ENCODE measurements at regions not wholly inside any gene's neighbourhood (a gene's known extent, or its start where the extent isn't known, plus 50 kb on each side); places are given as distances from the start of the nearest gene placed in this dataset.
"Not testable (repeated sequence)": the region's sequence is repeated elsewhere in the genome, so short reads cannot be mapped to it uniquely, and the experiment has no call there.

- H3K27me3 Mint-ChIP-seq = peaks cover 6% of the 10 kb centered on the region
- CTCF ChIA-PET = no interaction called here
- no peak overlapping the region for H3K27ac Mint-ChIP-seq
- H3K36me3 Mint-ChIP-seq (ENCODE audit: low read depth) = no peaks in the 10 kb centered on the region
- H3K4me1 Mint-ChIP-seq = no peaks in the 10 kb centered on the region
- no peaks in the 10 kb centered on the region for H3K9me3 Mint-ChIP-seq
- DNase-seq = no peak
- H3K4me3 Mint-ChIP-seq = no peak overlapping the region
- POLR2A ChIA-PET = no interaction called here
Measured at GRCh38 chr9:99497641-99498040, 275.6 kb downstream of the SEC61B start.

GRCh38 chr9:99498979-99499378, 276.9 kb downstream of the SEC61B start:
- H3K27me3 Mint-ChIP-seq; CTCF ChIA-PET; H3K36me3 Mint-ChIP-seq (ENCODE audit: low read depth); H3K9me3 Mint-ChIP-seq; DNase-seq; POLR2A ChIA-PET; H3K4me1 Mint-ChIP-seq; H3K27ac Mint-ChIP-seq; H3K4me3 Mint-ChIP-seq: not testable (repeated sequence)

- ChIA-PET POLR2A (no interaction called here), CTCF (no interaction called here)
- H3K9me3 Mint-ChIP-seq = no peaks in the 10 kb centered on the region
- no peaks in the 10 kb centered on the region for H3K36me3 Mint-ChIP-seq (ENCODE audit: low read depth)
- no peaks in the 10 kb centered on the region for H3K4me1 Mint-ChIP-seq
- DNase-seq = no peak
- H3K4me3 Mint-ChIP-seq = no peak overlapping the region
- peaks cover 13% of the 10 kb centered on the region for H3K27me3 Mint-ChIP-seq
- no peak overlapping the region for H3K27ac Mint-ChIP-seq
Measured at GRCh38 chr9:99505936-99506335, 283.9 kb downstream of the SEC61B start.

- no peaks in the 10 kb centered on the region for H3K4me1 Mint-ChIP-seq
Measured at GRCh38 chr9:99506747-99507348, 284.8 kb downstream of the SEC61B start.

GRCh38 chr9:99509065-99509745, 287.1 kb downstream of the SEC61B start:
- Mint-ChIP-seq H3K36me3 (ENCODE audit: low read depth) (no peaks in the 10 kb centered on the region), H3K27me3 (peaks cover 13% of the 10 kb centered on the region), H3K4me3 (no peak overlapping the region), H3K9me3 (no peaks in the 10 kb centered on the region), H3K27ac (no peak overlapping the region), H3K4me1 (no peaks in the 10 kb centered on the region)
- no peak for DNase-seq
- CTCF ChIA-PET = no interaction called here
- POLR2A ChIA-PET = no interaction called here

More at GRCh38 chr9:99506747-99507348, 284.8 kb downstream of the SEC61B start:
- Mint-ChIP-seq H3K9me3 (no peaks in the 10 kb centered on the region), H3K36me3 (ENCODE audit: low read depth) (no peaks in the 10 kb centered on the region), H3K4me3 (no peak overlapping the region), H3K27me3 (peaks cover 13% of the 10 kb centered on the region), H3K27ac (no peak overlapping the region)
- CTCF ChIA-PET = interaction anchor here (0.5 kb wide), 1 partner anchor 84 kb away, joined by 3 read pairs; no protein-coding TSS in a partner anchor
- POLR2A ChIA-PET = no interaction called here
- no peak for DNase-seq

- Mint-ChIP-seq H3K27me3 (peaks cover 13% of the 10 kb centered on the region), H3K4me1 (no peaks in the 10 kb centered on the region), H3K36me3 (ENCODE audit: low read depth) (no peaks in the 10 kb centered on the region), H3K4me3 (no peak overlapping the region), H3K9me3 (no peaks in the 10 kb centered on the region), H3K27ac (no peak overlapping the region)
- ChIA-PET POLR2A (no interaction called here), CTCF (interaction anchor here (0.6 kb wide), 1 partner anchor 26 kb away, joined by 3 read pairs; no protein-coding TSS in a partner anchor)
- DNase-seq = no peak
Measured at GRCh38 chr9:99509900-99510535, 287.9 kb downstream of the SEC61B start.

- Mint-ChIP-seq H3K4me1 (peaks cover 1% of the 10 kb centered on the region), H3K27me3 (peaks cover 9% of the 10 kb centered on the region), H3K36me3 (ENCODE audit: low read depth) (no peaks in the 10 kb centered on the region), H3K4me3 (no peak overlapping the region), H3K27ac (no peak overlapping the region), H3K9me3 (no peaks in the 10 kb centered on the region)
- ChIA-PET CTCF (interaction anchor here (0.6 kb wide), 1 partner anchor 310 kb away, joined by 3 read pairs; the partner anchor contains the start of gene NR4A3), POLR2A (no interaction called here)
- no peak for DNase-seq
Measured at GRCh38 chr9:99511723-99512122, 289.6 kb downstream of the SEC61B start.

- H3K4me1 Mint-ChIP-seq = peaks cover 3% of the 10 kb centered on the region
- CTCF ChIA-PET = interaction anchor here (1.0 to 2.2 kb wide), 2 partner anchors 10 to 214 kb away, joined by 3 to 6 read pairs; no protein-coding TSS in a partner anchor
- no peak overlapping the region for H3K4me3 Mint-ChIP-seq
- POLR2A ChIA-PET = no interaction called here
- H3K9me3 Mint-ChIP-seq = no peaks in the 10 kb centered on the region
- H3K27me3 Mint-ChIP-seq = peaks cover 2% of the 10 kb centered on the region
- DNase-seq = no peak
- H3K36me3 Mint-ChIP-seq (ENCODE audit: low read depth) = no peaks in the 10 kb centered on the region
- H3K27ac Mint-ChIP-seq = no peak overlapping the region
Measured at GRCh38 chr9:99513441-99514112, 291.5 kb downstream of the SEC61B start.

GRCh38 chr9:99515093-99515492, 293.0 kb downstream of the SEC61B start:
- ChIA-PET CTCF (interaction anchor here (2.2 kb wide), 1 partner anchor 9 kb away, joined by 6 read pairs; no protein-coding TSS in a partner anchor), POLR2A (no interaction called here)
- H3K36me3 Mint-ChIP-seq (ENCODE audit: low read depth) = no peaks in the 10 kb centered on the region
- peaks cover 3% of the 10 kb centered on the region for H3K4me1 Mint-ChIP-seq
- H3K9me3 Mint-ChIP-seq = no peaks in the 10 kb centered on the region
- no peak for DNase-seq
- H3K4me3 Mint-ChIP-seq = no peak overlapping the region
- no peak overlapping the region for H3K27ac Mint-ChIP-seq
- H3K27me3 Mint-ChIP-seq = peaks cover 4% of the 10 kb centered on the region

- Mint-ChIP-seq H3K27ac (no peak overlapping the region), H3K27me3 (peaks cover 9% of the 10 kb centered on the region), H3K36me3 (ENCODE audit: low read depth) (no peaks in the 10 kb centered on the region), H3K9me3 (no peaks in the 10 kb centered on the region), H3K4me1 (peaks cover 3% of the 10 kb centered on the region), H3K4me3 (no peak overlapping the region)
- CTCF ChIA-PET = interaction anchor here (0.8 kb wide), 1 partner anchor 81 kb away, joined by 3 read pairs; no protein-coding TSS in a partner anchor
- no peak for DNase-seq
- POLR2A ChIA-PET = no interaction called here
Measured at GRCh38 chr9:99515895-99516656, 294.0 kb downstream of the SEC61B start.

- H3K27ac Mint-ChIP-seq = no peak overlapping the region
- no peak for DNase-seq
- peaks cover 3% of the 10 kb centered on the region for H3K4me1 Mint-ChIP-seq
- H3K9me3 Mint-ChIP-seq = no peaks in the 10 kb centered on the region
- peaks cover 12% of the 10 kb centered on the region for H3K27me3 Mint-ChIP-seq
- H3K36me3 Mint-ChIP-seq (ENCODE audit: low read depth) = no peaks in the 10 kb centered on the region
- POLR2A ChIA-PET = no interaction called here
- CTCF ChIA-PET = interaction anchor here (1.0 kb wide), 1 partner anchor 16 kb away, joined by 4 read pairs; no protein-coding TSS in a partner anchor
- H3K4me3 Mint-ChIP-seq = no peak overlapping the region
Measured at GRCh38 chr9:99516657-99517049, 294.6 kb downstream of the SEC61B start.

GRCh38 chr9:99523838-99524237, 297.8 kb upstream of the NR4A3 start:
- CTCF ChIA-PET = interaction anchor here (1.4 kb wide), 1 partner anchor 9 kb away, joined by 6 read pairs; no protein-coding TSS in a partner anchor
- Mint-ChIP-seq H3K9me3 (no peaks in the 10 kb centered on the region), H3K27me3 (peaks cover 18% of the 10 kb centered on the region), H3K4me1 (no peaks in the 10 kb centered on the region), H3K27ac (no peak overlapping the region), H3K4me3 (no peak overlapping the region), H3K36me3 (ENCODE audit: low read depth) (no peaks in the 10 kb centered on the region)
- DNase-seq = no peak
- POLR2A ChIA-PET = no interaction called here

Measured in activated CD4-positive, alpha-beta T cell treated with anti-CD3 and anti-CD28 coated beads, Interleukin-2, amount 10 ng/mL, durations not matched to agents 7 days and 5 days (primary cell).